A673 (cell line): ENCODE measurements at regions not wholly inside any gene's neighbourhood (a gene's known extent, or its start where the extent isn't known, plus 50 kb on each side); places are given as distances from the start of the nearest gene placed in this dataset.

Source experiments
- BruUV-seq: library from RNA; stranded (reverse); fragments of 400-500 nt; replicated peaks from 2 replicates; lab custom pipeline; 2021; lab: Mats Ljungman, UMichigan
- CTCF ChIA-PET: fragments of 300-600 bp; sonication (Branson Sonifier 250); formaldehyde crosslinking; loops from one replicate; lab custom pipeline; 2022; ENCODE audit warnings: antibody characterized with exemption; lab: Charles Lee
- POLR2A ChIA-PET: fragments of 300-600 bp; sonication (Branson Sonifier 250); formaldehyde crosslinking; loops from one replicate; lab custom pipeline; 2022; ENCODE audit warnings: antibody characterized with exemption; ENCODE audit not compliant: low non-redundant PET; lab: Charles Lee
- DNase-seq: peaks from one replicate; pipeline ENCODE4 v3.0.0-alpha.2; 2015; ENCODE audit warnings: low spot score
- H3K27ac ChIP-seq: fragments of 200-600 bp; sonication (generic); 2 replicates; pipeline ENCODE4 v1.5.1; 2016; ENCODE audit warnings: mixed run types, low read depth, mild to moderate bottlenecking, mixed read lengths, antibody characterized with exemption, low read length; ENCODE audit not compliant: poor library complexity, severe bottlenecking
- H3K27me3 ChIP-seq: fragments of 200-600 bp; sonication (generic); replicated peaks from 2 replicates; pipeline ENCODE4 v1.6.1; 2017; ENCODE audit warnings: mixed run types, low read depth, mild to moderate bottlenecking, mixed read lengths, antibody characterized with exemption, low read length; ENCODE audit not compliant: insufficient read depth, poor library complexity
- H3K36me3 ChIP-seq: fragments of 200-600 bp; sonication (generic); 2 replicates; pipeline ENCODE4 v1.6.1; 2016; ENCODE audit warnings: mixed run types, mild to moderate bottlenecking, mixed read lengths, antibody characterized with exemption, low read length; ENCODE audit not compliant: insufficient read depth, poor library complexity, severe bottlenecking
- H3K4me1 ChIP-seq: fragments of 200-600 bp; sonication (generic); 2 replicates; pipeline ENCODE4 v1.6.1; 2017; ENCODE audit warnings: mixed run types, mild to moderate bottlenecking, mixed read lengths, antibody characterized with exemption, low read length; ENCODE audit not compliant: insufficient read depth, poor library complexity, severe bottlenecking
- H3K4me3 ChIP-seq: fragments of 200-600 bp; sonication (generic); 2 replicates; pipeline ENCODE4 v1.5.1; 2016; ENCODE audit warnings: low read depth, mixed run types, mild to moderate bottlenecking, mixed read lengths, low read length; ENCODE audit not compliant: poor library complexity, severe bottlenecking
- H3K9me3 ChIP-seq: fragments of 200-600 bp; sonication (generic); 2 replicates; pipeline ENCODE4 v1.6.1; 2016; ENCODE audit warnings: mixed run types, low read depth, mild to moderate bottlenecking, mixed read lengths, antibody characterized with exemption, low read length; ENCODE audit not compliant: poor library complexity, severe bottlenecking
- CTCF ChIP-seq: fragments of 300-800, 200-600 bp; sonication (generic); conservative IDR thresholded peaks from 2 replicates; pipeline ENCODE4 v1.5.1; 2017; ENCODE audit warnings: low read depth, mild to moderate bottlenecking, antibody characterized with exemption, low read length, moderate library complexity, mixed read lengths
- EZH2 ChIP-seq: fragments of 200-600 bp; sonication (generic); IDR thresholded peaks from 2 replicates; pipeline ENCODE4 v1.6.1; 2017; ENCODE audit warnings: borderline replicate concordance, low read depth, mild to moderate bottlenecking, mixed read lengths, antibody characterized with exemption, low read length; ENCODE audit not compliant: poor library complexity, severe bottlenecking
- intact Hi-C: fragments of 100-400 bp; cut with micrococcal nuclease; formaldehyde crosslinking; loops from one replicate; pipeline ENCODE4 v1.10.0; 2022; ENCODE audit not compliant: unreplicated experiment

GRCh38 chr22:47686594-47687345, 924.3 kb downstream of the TBC1D22A start:
- intact Hi-C loops: no loop called here
- no peak for TF ChIP-seq CTCF
- TF ChIP-seq EZH2: no peak

DNA sequence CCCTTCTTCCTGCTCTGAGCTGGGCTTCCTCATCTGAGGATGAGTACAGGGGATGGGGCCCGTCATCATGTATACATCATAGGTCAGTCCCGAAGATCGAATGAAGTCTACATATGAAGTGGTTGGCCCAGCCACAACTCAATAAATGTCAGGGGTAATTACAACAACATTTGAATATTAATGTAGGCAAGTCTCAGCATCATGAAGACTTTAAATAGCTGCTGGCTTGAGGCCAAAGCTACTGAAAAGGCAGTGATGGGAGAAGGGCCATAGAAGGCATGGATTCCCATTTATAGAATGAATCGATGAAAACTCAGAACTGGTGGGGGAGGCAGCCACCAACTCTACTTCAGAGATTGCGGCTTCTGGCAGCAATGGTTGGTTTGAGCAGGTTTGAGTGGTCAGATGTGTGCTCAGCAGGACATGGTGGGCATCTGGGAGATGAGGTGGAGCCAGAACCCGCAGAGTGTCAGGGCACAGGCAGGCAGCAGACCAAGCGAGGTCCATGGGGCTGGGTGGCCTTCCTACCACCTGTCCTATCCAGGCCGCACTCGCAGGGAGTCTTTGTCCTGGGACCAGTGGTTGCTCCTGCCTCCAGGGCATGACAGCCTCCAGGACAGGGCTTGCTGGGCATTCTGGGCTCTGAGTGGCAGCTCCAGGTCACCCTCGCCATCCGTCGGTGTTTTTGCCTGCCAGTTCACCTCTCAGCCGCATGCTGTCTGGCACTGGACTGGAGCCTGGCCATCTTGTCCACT, 919.1 kb downstream of the TBC1D22A start:
- Histone ChIP-seq H3K27me3 (peaks cover 12% of the 10 kb centered on the region), H3K4me3 (no peak overlapping the region), H3K27ac (no peak overlapping the region), H3K9me3 (no peaks in the 10 kb centered on the region), H3K36me3 (no peaks in the 10 kb centered on the region), H3K4me1 (no peaks in the 10 kb centered on the region)
- POLR2A ChIA-PET: no interaction called here
- intact Hi-C loops: no loop called here
- BruUV-seq: no TSS peak
- DNase-seq: no peak
- TF ChIP-seq EZH2 (no peak), CTCF (no peak)
- CTCF ChIA-PET: interaction anchor here (0.6 kb wide), 1 partner anchor 1355 kb away, joined by 3 read pairs; no protein-coding TSS in a partner anchor

More at GRCh38 chr22:47686594-47687345, 924.3 kb downstream of the TBC1D22A start:
- DNase-seq: no peak
- Histone ChIP-seq H3K9me3 (no peaks in the 10 kb centered on the region), H3K4me1 (no peaks in the 10 kb centered on the region), H3K36me3 (no peaks in the 10 kb centered on the region), H3K4me3 (no peak overlapping the region), H3K27me3 (peaks cover 12% of the 10 kb centered on the region), H3K27ac (no peak overlapping the region)
- BruUV-seq: no TSS peak
- POLR2A ChIA-PET: no interaction called here
- CTCF ChIA-PET: no interaction called here

- no peak for DNase-seq
- CTCF ChIA-PET: interaction anchor here (0.5 kb wide), 1 partner anchor 55 kb away, joined by 3 read pairs; no protein-coding TSS in a partner anchor
- Histone ChIP-seq H3K27ac (no peak overlapping the region), H3K4me1 (no peaks in the 10 kb centered on the region), H3K36me3 (no peaks in the 10 kb centered on the region), H3K9me3 (no peaks in the 10 kb centered on the region), H3K4me3 (no peak overlapping the region), H3K27me3 (no peaks in the 10 kb centered on the region)
- intact Hi-C loops: no loop called here
- no TSS peak for BruUV-seq
- TF ChIP-seq CTCF: no peak
- no peak for TF ChIP-seq EZH2
- POLR2A ChIA-PET: no interaction called here
These were observed 916.3 kb downstream of the TBC1D22A start for GRCh38 chr22:47678636-47679287.
